Type B pancreatic cell (in vitro differentiated cells): ENCODE measurements at regions not wholly inside any gene's neighbourhood (a gene's known extent, or its start where the extent isn't known, plus 50 kb on each side); places are given as distances from the start of the nearest gene placed in this dataset.
"Not testable (repeated sequence)": the region's sequence is repeated elsewhere in the genome, so short reads cannot be mapped to it uniquely, and the experiment has no call there.

Experiments used
- DNase-seq: peaks from one replicate; pipeline ENCODE4 v3.0.0; 2021; ENCODE audit warnings: mixed read lengths; ENCODE audit not compliant: unreplicated experiment; ENCODE audit errors: extremely low spot score
- H3K27ac Mint-ChIP-seq: 2 replicates; pipeline ENCODE4 v1.8.0; 2021; ENCODE audit warnings: mild to moderate bottlenecking, mixed read lengths
- H3K27me3 Mint-ChIP-seq: 2 replicates; pipeline ENCODE4 v1.8.0; 2021; ENCODE audit warnings: mixed read lengths
- H3K36me3 Mint-ChIP-seq: 2 replicates; pipeline ENCODE4 v1.8.0; 2021; ENCODE audit warnings: mixed read lengths
- H3K4me1 Mint-ChIP-seq: one replicate; pipeline ENCODE4 v1.8.0; 2021; ENCODE audit warnings: mixed read lengths; ENCODE audit not compliant: unreplicated experiment
- H3K4me3 Mint-ChIP-seq: 2 replicates; pipeline ENCODE4 v1.8.0; 2021; ENCODE audit warnings: mild to moderate bottlenecking, mixed read lengths
- H3K9me3 Mint-ChIP-seq: 2 replicates; pipeline ENCODE4 v1.8.0; 2021; ENCODE audit warnings: mixed read lengths
- CTCF ChIP-seq: fragments of 200-600 bp; sonication (generic); conservative IDR thresholded peaks from 2 replicates; pipeline ENCODE4 v1.5.0; 2021; ENCODE audit warnings: antibody characterized with exemption, mild to moderate bottlenecking

- not testable (repeated sequence) for H3K27ac Mint-ChIP-seq, H3K4me3 Mint-ChIP-seq, H3K36me3 Mint-ChIP-seq, H3K27me3 Mint-ChIP-seq, DNase-seq
- Mint-ChIP-seq H3K4me1 (peaks cover 17% of the 10 kb centered on the region), H3K9me3 (peaks cover 15% of the 10 kb centered on the region)
These were observed 56.6 kb downstream of the CHST2 start for GRCh38 chr3:143175940-143176894.

- H3K36me3 Mint-ChIP-seq, DNase-seq, H3K4me1 Mint-ChIP-seq, H3K27ac Mint-ChIP-seq, H3K4me3 Mint-ChIP-seq, H3K27me3 Mint-ChIP-seq: not testable (repeated sequence)
- peaks cover 11% of the 10 kb centered on the region for H3K9me3 Mint-ChIP-seq
These were observed 58.4 kb downstream of the CHST2 start for GRCh38 chr3:143177965-143178364.

GRCh38 chr3:143178775-143179548, 59.4 kb downstream of the CHST2 start:
- H3K4me3 Mint-ChIP-seq, H3K9me3 Mint-ChIP-seq, H3K27me3 Mint-ChIP-seq, H3K4me1 Mint-ChIP-seq, H3K27ac Mint-ChIP-seq, DNase-seq, H3K36me3 Mint-ChIP-seq: not testable (repeated sequence)

GRCh38 chr3:143179603-143180002, 60.0 kb downstream of the CHST2 start:
- Mint-ChIP-seq H3K36me3 (no peaks in the 10 kb centered on the region), H3K4me1 (peaks cover 4% of the 10 kb centered on the region), H3K27ac (no peak overlapping the region), H3K9me3 (no peaks in the 10 kb centered on the region), H3K27me3 (no peaks in the 10 kb centered on the region), H3K4me3 (no peak overlapping the region)
- TF ChIP-seq CTCF: no peak
- DNase-seq: no peak

- not testable (repeated sequence) for H3K27me3 Mint-ChIP-seq, DNase-seq, H3K36me3 Mint-ChIP-seq, H3K27ac Mint-ChIP-seq, H3K4me3 Mint-ChIP-seq, H3K9me3 Mint-ChIP-seq, H3K4me1 Mint-ChIP-seq
These were observed 61.3 kb downstream of the CHST2 start for GRCh38 chr3:143180860-143181259.

- H3K9me3 Mint-ChIP-seq, H3K4me3 Mint-ChIP-seq: not testable (repeated sequence)
These were observed 62.4 kb downstream of the CHST2 start for GRCh38 chr3:143181977-143182376.

GRCh38 chr3:143182866-143183664, 63.5 kb downstream of the CHST2 start:
- H3K4me3 Mint-ChIP-seq: no peak overlapping the region
- H3K9me3 Mint-ChIP-seq: no peaks in the 10 kb centered on the region
- no peaks in the 10 kb centered on the region for H3K36me3 Mint-ChIP-seq
- TF ChIP-seq CTCF: no peak
- no peaks in the 10 kb centered on the region for H3K4me1 Mint-ChIP-seq
- DNase-seq: no peak
- H3K27ac Mint-ChIP-seq: no peak overlapping the region
- no peaks in the 10 kb centered on the region for H3K27me3 Mint-ChIP-seq

More at GRCh38 chr3:143181977-143182376, 62.4 kb downstream of the CHST2 start:
- not testable (repeated sequence) for H3K27me3 Mint-ChIP-seq, H3K36me3 Mint-ChIP-seq, H3K27ac Mint-ChIP-seq, DNase-seq, H3K4me1 Mint-ChIP-seq
